ENCODE measurements at regions not wholly inside any gene's neighbourhood (a gene's known extent, or its start where the extent isn't known, plus 50 kb on each side); places are given as distances from the start of the nearest gene placed in this dataset.

DNA sequence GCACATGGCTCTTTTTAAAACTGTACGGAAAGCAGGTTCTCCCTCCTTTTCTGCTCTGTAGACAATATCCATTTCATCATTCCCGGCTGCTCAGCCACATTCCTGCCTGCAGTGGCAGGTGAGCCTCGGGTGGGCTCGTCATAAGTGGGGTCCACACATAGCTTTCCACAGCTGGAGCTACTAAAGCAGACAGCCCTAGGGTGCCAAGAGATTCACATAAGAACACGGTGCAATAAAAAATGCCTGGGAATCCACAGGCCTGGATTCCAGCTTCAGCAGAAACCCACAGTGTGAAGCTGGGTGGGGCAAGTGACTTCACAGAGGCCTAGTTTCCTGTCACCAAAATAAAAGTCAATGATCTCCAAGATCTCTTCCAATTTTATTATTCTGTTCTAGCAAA is 96.4 kb downstream of the MIS18A start:
- Histone ChIP-seq H3K27me3 (ENCODE audit: insufficient read depth, poor library complexity, severe bottlenecking) (peaks cover 10% of the 10 kb centered on the region), H3K4me3 (ENCODE audit: severe bottlenecking) (no peak overlapping the region), H3K4me1 (ENCODE audit: insufficient read depth, poor library complexity, severe bottlenecking) (no peaks in the 10 kb centered on the region), H3K9me3 (ENCODE audit: severe bottlenecking) (no peaks in the 10 kb centered on the region), H3K27ac (ENCODE audit: poor library complexity, severe bottlenecking) (no peak overlapping the region), H3K36me3 (ENCODE audit: low read depth) (no peaks in the 10 kb centered on the region)
- DNase-seq (ENCODE audit: low spot score) (no peak), ATAC-seq (ENCODE audit: low read depth) (no peak)
- TF ChIP-seq, protein P1, sequence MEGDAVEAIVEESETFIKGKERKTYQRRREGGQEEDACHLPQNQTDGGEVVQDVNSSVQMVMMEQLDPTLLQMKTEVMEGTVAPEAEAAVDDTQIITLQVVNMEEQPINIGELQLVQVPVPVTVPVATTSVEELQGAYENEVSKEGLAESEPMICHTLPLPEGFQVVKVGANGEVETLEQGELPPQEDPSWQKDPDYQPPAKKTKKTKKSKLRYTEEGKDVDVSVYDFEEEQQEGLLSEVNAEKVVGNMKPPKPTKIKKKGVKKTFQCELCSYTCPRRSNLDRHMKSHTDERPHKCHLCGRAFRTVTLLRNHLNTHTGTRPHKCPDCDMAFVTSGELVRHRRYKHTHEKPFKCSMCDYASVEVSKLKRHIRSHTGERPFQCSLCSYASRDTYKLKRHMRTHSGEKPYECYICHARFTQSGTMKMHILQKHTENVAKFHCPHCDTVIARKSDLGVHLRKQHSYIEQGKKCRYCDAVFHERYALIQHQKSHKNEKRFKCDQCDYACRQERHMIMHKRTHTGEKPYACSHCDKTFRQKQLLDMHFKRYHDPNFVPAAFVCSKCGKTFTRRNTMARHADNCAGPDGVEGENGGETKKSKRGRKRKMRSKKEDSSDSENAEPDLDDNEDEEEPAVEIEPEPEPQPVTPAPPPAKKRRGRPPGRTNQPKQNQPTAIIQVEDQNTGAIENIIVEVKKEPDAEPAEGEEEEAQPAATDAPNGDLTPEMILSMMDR (IDR thresholded peaks at IDR 0.05; ENCODE audit: poor library complexity, severe bottlenecking): no peak

DNA sequence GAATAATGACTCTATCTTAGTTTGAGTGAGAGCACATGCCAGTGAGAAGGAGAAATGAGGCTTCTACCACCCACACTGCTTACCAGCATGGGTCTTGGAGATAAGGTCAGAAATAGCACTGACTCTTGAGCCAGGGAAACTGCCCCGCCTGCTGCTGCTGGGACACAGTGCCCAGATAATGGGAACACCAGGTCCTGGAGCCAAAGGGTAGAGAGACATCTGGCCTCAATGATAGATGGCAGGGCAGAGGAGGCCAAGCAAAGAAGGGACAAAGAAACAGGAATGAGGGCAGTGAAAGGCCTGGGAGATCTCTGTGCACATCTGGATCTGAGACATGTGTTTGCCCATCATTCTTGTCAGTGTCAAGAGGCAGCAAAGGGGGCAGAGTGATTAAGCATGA is 97.4 kb downstream of the MIS18A start:
- no peaks in the 10 kb centered on the region for H3K9me3 ChIP-seq (ENCODE audit: severe bottlenecking)
- TF ChIP-seq, protein P1 (IDR thresholded peaks at IDR 0.05; ENCODE audit: poor library complexity, severe bottlenecking): no peak
- ATAC-seq (ENCODE audit: low read depth) (no peak), DNase-seq (ENCODE audit: low spot score) (no peak)
- peaks cover 13% of the 10 kb centered on the region for H3K27me3 ChIP-seq (ENCODE audit: insufficient read depth, poor library complexity, severe bottlenecking)
- H3K27ac ChIP-seq (ENCODE audit: poor library complexity, severe bottlenecking): no peak overlapping the region
- H3K36me3 ChIP-seq (ENCODE audit: low read depth): no peaks in the 10 kb centered on the region
- H3K4me3 ChIP-seq (ENCODE audit: severe bottlenecking): no peak overlapping the region
- H3K4me1 ChIP-seq (ENCODE audit: insufficient read depth, poor library complexity, severe bottlenecking): no peaks in the 10 kb centered on the region

DNA sequence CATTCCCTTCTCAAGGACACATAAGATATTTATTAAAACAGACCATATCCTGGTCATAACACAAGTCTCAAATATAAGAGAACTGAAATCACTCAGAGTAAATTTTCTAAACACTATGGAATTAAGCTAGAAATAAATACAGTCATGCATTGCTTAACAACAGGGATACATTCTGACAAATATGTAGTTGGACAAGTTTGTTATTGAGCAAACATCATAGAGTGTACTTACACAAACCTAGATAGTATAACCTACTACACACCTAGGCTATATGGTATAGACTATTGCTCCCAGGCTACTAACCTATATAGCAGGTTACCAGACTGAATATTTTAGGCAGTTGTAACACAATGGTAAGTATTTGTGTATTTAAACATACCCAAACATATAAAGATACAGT is 104.0 kb downstream of the MIS18A start:
- TF ChIP-seq, protein P1 (IDR thresholded peaks at IDR 0.05; ENCODE audit: poor library complexity, severe bottlenecking): no peak
- DNase-seq (ENCODE audit: low spot score): no peak
- Histone ChIP-seq H3K4me1 (ENCODE audit: insufficient read depth, poor library complexity, severe bottlenecking) (no peaks in the 10 kb centered on the region), H3K9me3 (ENCODE audit: severe bottlenecking) (no peaks in the 10 kb centered on the region), H3K4me3 (ENCODE audit: severe bottlenecking) (no peak overlapping the region), H3K27me3 (ENCODE audit: insufficient read depth, poor library complexity, severe bottlenecking) (peaks cover 21% of the 10 kb centered on the region), H3K36me3 (ENCODE audit: low read depth) (no peaks in the 10 kb centered on the region), H3K27ac (ENCODE audit: poor library complexity, severe bottlenecking) (no peak overlapping the region)
- ATAC-seq (ENCODE audit: low read depth): no peak

DNA sequence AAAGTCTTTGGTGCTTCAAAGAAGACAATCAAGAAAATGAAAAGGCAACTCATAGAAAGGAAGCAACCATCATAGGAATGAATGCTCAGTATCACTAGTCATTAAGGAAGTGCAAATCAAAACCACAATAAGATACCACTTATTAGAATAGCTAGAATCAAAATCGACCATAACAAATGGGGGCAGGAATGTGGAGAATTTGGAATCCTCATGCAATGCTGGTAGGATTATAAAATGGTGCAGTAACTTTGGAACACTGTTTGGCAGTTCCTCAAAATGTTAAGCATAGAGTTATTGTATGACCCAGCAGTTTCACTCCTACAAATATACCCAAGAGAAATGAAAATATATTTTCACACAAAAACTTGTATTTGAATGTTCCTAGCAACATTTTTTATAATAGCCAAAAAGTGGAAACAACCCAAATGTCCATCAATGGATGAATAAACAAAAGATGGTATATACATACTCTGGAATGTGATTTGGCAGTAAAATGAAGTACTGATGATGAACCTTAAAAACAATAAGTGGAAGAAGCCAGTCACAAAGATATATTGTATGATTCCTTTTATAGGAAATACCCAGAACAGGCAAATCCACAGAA is 105.6 kb downstream of the MIS18A start:
- Histone ChIP-seq H3K27ac (ENCODE audit: poor library complexity, severe bottlenecking) (no peak overlapping the region), H3K4me3 (ENCODE audit: severe bottlenecking) (no peak overlapping the region), H3K36me3 (ENCODE audit: low read depth) (no peaks in the 10 kb centered on the region), H3K4me1 (ENCODE audit: insufficient read depth, poor library complexity, severe bottlenecking) (no peaks in the 10 kb centered on the region), H3K27me3 (ENCODE audit: insufficient read depth, poor library complexity, severe bottlenecking) (peaks cover 13% of the 10 kb centered on the region), H3K9me3 (ENCODE audit: severe bottlenecking) (no peaks in the 10 kb centered on the region)
- TF ChIP-seq, protein P1 (IDR thresholded peaks at IDR 0.05; ENCODE audit: poor library complexity, severe bottlenecking): no peak
- ATAC-seq (ENCODE audit: low read depth) (no peak), DNase-seq (ENCODE audit: low spot score) (no peak)

DNA sequence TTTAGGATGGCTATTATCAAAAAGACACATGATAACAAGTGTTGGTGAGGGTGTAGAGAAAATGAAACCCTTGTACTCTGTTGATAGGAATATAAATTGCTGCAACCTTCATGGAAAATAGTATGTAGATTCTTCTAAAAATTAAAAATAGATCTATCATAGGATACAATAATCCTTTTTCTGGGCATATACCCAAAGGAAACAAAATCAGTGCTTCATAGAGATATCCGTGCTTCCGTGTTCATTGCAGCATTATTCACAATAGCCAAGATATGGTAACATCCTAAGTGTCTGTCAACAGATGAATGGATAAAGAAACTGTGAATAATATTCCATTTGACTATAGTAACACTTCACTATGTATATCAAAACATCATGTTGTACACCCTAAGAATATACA is 106.7 kb downstream of the MIS18A start:
- Histone ChIP-seq H3K9me3 (ENCODE audit: severe bottlenecking) (no peaks in the 10 kb centered on the region), H3K27ac (ENCODE audit: poor library complexity, severe bottlenecking) (no peak overlapping the region), H3K36me3 (ENCODE audit: low read depth) (no peaks in the 10 kb centered on the region), H3K27me3 (ENCODE audit: insufficient read depth, poor library complexity, severe bottlenecking) (peaks cover 9% of the 10 kb centered on the region), H3K4me1 (ENCODE audit: insufficient read depth, poor library complexity, severe bottlenecking) (no peaks in the 10 kb centered on the region), H3K4me3 (ENCODE audit: severe bottlenecking) (no peak overlapping the region)
- no peak for ATAC-seq (ENCODE audit: low read depth)
- TF ChIP-seq, protein P1 (IDR thresholded peaks at IDR 0.05; ENCODE audit: poor library complexity, severe bottlenecking): no peak
- DNase-seq (ENCODE audit: low spot score): no peak
